HG03175 (cell line): ENCODE measurements at regions not wholly inside any gene's neighbourhood (a gene's known extent, or its start where the extent isn't known, plus 50 kb on each side); places are given as distances from the start of the nearest gene placed in this dataset.
"Not testable (repeated sequence)": the region's sequence is repeated elsewhere in the genome, so short reads cannot be mapped to it uniquely, and the experiment has no call there.

Source experiments
- ATAC-seq: cut with Tn5 transposase; IDR thresholded peaks from one replicate; pipeline ENCODE4 v1.9.1; 2021; ENCODE audit warnings: mild to moderate bottlenecking, moderate library complexity; ENCODE audit not compliant: unreplicated experiment

GRCh38 chrX:46235778-46236177, 309.4 kb downstream of the ZNF674 start:
- no peak for ATAC-seq

- no peak for ATAC-seq
Measured at GRCh38 chrX:46234775-46235174, 310.4 kb downstream of the ZNF674 start.

GRCh38 chrX:46228389-46228788, 316.8 kb downstream of the ZNF674 start:
- no peak for ATAC-seq

GRCh38 chrX:46226422-46226821, 318.8 kb downstream of the ZNF674 start:
- ATAC-seq, result no peak

- ATAC-seq, result not testable (repeated sequence)
Measured at GRCh38 chrX:46223499-46223898, 321.7 kb downstream of the ZNF674 start.

- no peak for ATAC-seq
Measured at GRCh38 chrX:46220822-46221221, 324.4 kb downstream of the ZNF674 start.

- ATAC-seq, result no peak
Measured at GRCh38 chrX:46218373-46218772, 326.8 kb downstream of the ZNF674 start.

- no peak for ATAC-seq
Measured at GRCh38 chrX:46216406-46216805, 328.8 kb downstream of the ZNF674 start.

- no peak for ATAC-seq
Measured at GRCh38 chrX:46211079-46211478, 334.1 kb downstream of the ZNF674 start.

- no peak for ATAC-seq
Measured at GRCh38 chrX:46209768-46210167, 335.5 kb downstream of the ZNF674 start.

GRCh38 chrX:46209037-46209436, 336.2 kb downstream of the ZNF674 start:
- ATAC-seq, result no peak

- peak; percentile 59 for ATAC-seq
Measured at GRCh38 chrX:46208225-46208854, 336.9 kb downstream of the ZNF674 start.

- ATAC-seq, result no peak
Measured at GRCh38 chrX:46204721-46205422, 340.3 kb downstream of the ZNF674 start.

GRCh38 chrX:46202733-46203514, 342.3 kb downstream of the ZNF674 start:
- no peak for ATAC-seq

- ATAC-seq, result no peak
Measured at GRCh38 chrX:46200413-46200812, 344.8 kb downstream of the ZNF674 start.

GRCh38 chrX:46198858-46199257, 346.4 kb downstream of the ZNF674 start:
- no peak for ATAC-seq

GRCh38 chrX:46186811-46187106, 358.5 kb downstream of the ZNF674 start:
- ATAC-seq, result not testable (repeated sequence)

GRCh38 chrX:46185923-46186810, 359.1 kb downstream of the ZNF674 start:
- no peak for ATAC-seq

GRCh38 chrX:46184749-46185148, 360.5 kb downstream of the ZNF674 start:
- ATAC-seq, result no peak

GRCh38 chrX:46180258-46180687, 364.9 kb downstream of the ZNF674 start:
- peak; percentile 90 for ATAC-seq

- no peak for ATAC-seq
Measured at GRCh38 chrX:46179748-46180147, 365.5 kb downstream of the ZNF674 start.
